Liver (tissue), 8 donors: ENCODE measurements at regions not wholly inside any gene's neighbourhood (a gene's known extent, or its start where the extent isn't known, plus 50 kb on each side); places are given as distances from the start of the nearest gene placed in this dataset.

ENCODE experiments used
- DNase-seq: peaks from one replicate; pipeline ENCODE4 v3.0.0-alpha.2; 2017; ENCODE audit warnings: low spot score
- H3K27ac ChIP-seq, 2 donors: one replicate each; pipeline ENCODE4 v1.7.0; 2013; ENCODE audit warnings: inconsistent platforms in 2 of 2, low read length in 2 of 2, control low read depth in 1 of 2, low read depth in 1 of 2, mild to moderate bottlenecking in 1 of 2
- H3K27me3 ChIP-seq, 4 donors: one replicate each; pipeline versions ENCODE4 v1.6.1 to v1.7.0; 2013; ENCODE audit warnings: low read length in 3 of 4, inconsistent platforms in 1 of 4, mild to moderate bottlenecking in 1 of 4, moderate library complexity in 1 of 4; ENCODE audit not compliant: control insufficient read depth in 4 of 4, insufficient read depth in 4 of 4
- H3K36me3 ChIP-seq, 4 donors: one replicate each; pipeline versions ENCODE4 v1.6.1 to v1.7.0; 2013; ENCODE audit warnings: low read length in 3 of 4, mild to moderate bottlenecking in 3 of 4, low read depth in 1 of 4, moderate library complexity in 1 of 4; ENCODE audit not compliant: control insufficient read depth in 4 of 4, insufficient read depth in 3 of 4
- H3K4me1 ChIP-seq, 4 donors: one replicate each; pipeline versions ENCODE4 v1.6.1 to v1.7.0; 2013; ENCODE audit warnings: low read length in 3 of 4, mild to moderate bottlenecking in 3 of 4, moderate library complexity in 1 of 4; ENCODE audit not compliant: control insufficient read depth in 4 of 4, insufficient read depth in 4 of 4
- H3K4me3 ChIP-seq, 3 donors: one replicate each; pipeline versions ENCODE4 v1.6.1 to v1.7.0; 2013; ENCODE audit warnings: low read length in 3 of 3, control low read depth in 1 of 3, low read depth in 1 of 3, mild to moderate bottlenecking in 1 of 3
- H3K9ac ChIP-seq, 2 donors: one replicate each; pipeline ENCODE4 v1.7.0; 2013; ENCODE audit warnings: low read length in 2 of 2, mild to moderate bottlenecking in 2 of 2, moderate library complexity in 2 of 2, control low read depth in 1 of 2, low read depth in 1 of 2
- H3K9me3 ChIP-seq, 4 donors: one replicate each; pipeline versions ENCODE4 v1.6.1 to v1.7.0; 2013; ENCODE audit warnings: low read length in 3 of 4; ENCODE audit not compliant: control insufficient read depth in 4 of 4
- ATF3 ChIP-seq: IDR thresholded peaks from 2 replicates; pipeline ENCODE4 v1.6.1; 2016; ENCODE audit warnings: antibody characterized with exemption
- CTCF ChIP-seq: fragments of 150-350 bp; IDR thresholded peaks from 2 replicates; pipeline ENCODE4 v1.5.1; 2017; ENCODE audit warnings: improper control_type of control experiment, low read depth, low read length; ENCODE audit not compliant: missing input control
- EGR1 ChIP-seq, 2 donors: IDR thresholded peaks; 2 replicates each; pipeline ENCODE4 v1.6.1; 2016 to 2018; ENCODE audit warnings: antibody characterized with exemption in 2 of 2, low read depth in 2 of 2
- FOXA1 ChIP-seq: IDR thresholded peaks from 2 replicates; pipeline ENCODE4 v1.6.1; 2016; ENCODE audit warnings: antibody characterized with exemption
- FOXA2 ChIP-seq: IDR thresholded peaks from 2 replicates; pipeline ENCODE4 v1.6.1; 2016; ENCODE audit warnings: antibody characterized with exemption
- GABPA ChIP-seq, 2 donors: IDR thresholded peaks in 1 of 2; conservative IDR thresholded peaks in 1 of 2; 2 replicates each; pipeline ENCODE4 v1.6.1; 2016; ENCODE audit warnings: antibody characterized with exemption in 2 of 2, mild to moderate bottlenecking in 1 of 2, moderate library complexity in 1 of 2
- HNF4A ChIP-seq, 2 donors: conservative IDR thresholded peaks; 2 replicates each; pipeline ENCODE4 v1.6.1; 2016; ENCODE audit warnings: antibody characterized with exemption in 2 of 2, mild to moderate bottlenecking in 2 of 2
- HNF4G ChIP-seq: IDR thresholded peaks from 2 replicates; pipeline ENCODE4 v1.6.1; 2016; ENCODE audit warnings: antibody characterized with exemption
- JUND ChIP-seq, 2 donors: IDR thresholded peaks; 2 replicates each; pipeline ENCODE4 v1.6.1; 2016; ENCODE audit warnings: antibody characterized with exemption in 2 of 2
- MAX ChIP-seq: IDR thresholded peaks from 2 replicates; pipeline ENCODE4 v1.6.1; 2016; ENCODE audit warnings: antibody characterized with exemption
- NR2F2 ChIP-seq: IDR thresholded peaks from 2 replicates; pipeline ENCODE4 v1.6.1; 2016; ENCODE audit warnings: antibody characterized with exemption
- RAD21 ChIP-seq, 2 donors: IDR thresholded peaks; 2 replicates each; pipeline ENCODE4 v1.6.1; 2016; ENCODE audit warnings: antibody characterized with exemption in 2 of 2, mild to moderate bottlenecking in 2 of 2
- REST ChIP-seq: IDR thresholded peaks from 2 replicates; pipeline ENCODE4 v1.6.1; 2016; ENCODE audit warnings: antibody characterized with exemption, mild to moderate bottlenecking
- RXRA ChIP-seq, 2 donors: IDR thresholded peaks; 2 replicates each; pipeline ENCODE4 v1.6.1; 2017 to 2018; ENCODE audit warnings: antibody characterized with exemption in 2 of 2, mild to moderate bottlenecking in 1 of 2
- SP1 ChIP-seq: IDR thresholded peaks from 2 replicates; pipeline ENCODE4 v1.6.1; 2018; ENCODE audit warnings: antibody characterized with exemption, mild to moderate bottlenecking
- TAF1 ChIP-seq: conservative IDR thresholded peaks from 2 replicates; pipeline ENCODE4 v1.6.1; 2016; ENCODE audit warnings: antibody characterized with exemption, mild to moderate bottlenecking
- YY1 ChIP-seq: IDR thresholded peaks from 2 replicates; pipeline ENCODE4 v1.6.1; 2016; ENCODE audit warnings: antibody characterized with exemption, mild to moderate bottlenecking
- ZBTB33 ChIP-seq: IDR thresholded peaks from 2 replicates; pipeline ENCODE4 v1.6.1; 2016; ENCODE audit warnings: antibody characterized with exemption
- WGBS: extraction: QIAGEN DNeasy Blood & Tissue Kit; methylation state at CpG from one replicate; pipeline ENCODE4 v1.1.7; 2013; 5-methylcytosine and 5-hydroxymethylcytosine counted together
- donor health status: healthy.
- donor health status: healthy.
- donor health status: healthy.
- donor health status: healthy.
- donor health status: healthy.

GRCh38 chr5:17785774-17786173 lies 151.5 kb downstream of the TAF11L14 start:
- TF ChIP-seq HNF4A (conservative IDR thresholded peaks at IDR 0.05) (no peak), CTCF (no peak), TAF1 (no peak), GABPA (IDR thresholded peaks at IDR 0.05 in 1 of 2, conservative IDR thresholded peaks at IDR 0.05 in 1 of 2) (no peak), REST (no peak), RAD21 (IDR thresholded peaks at IDR 0.05) (no peak), ATF3 (no peak), MAX (no peak), NR2F2 (no peak), YY1 (no peak), RXRA (IDR thresholded peaks at IDR 0.05) (no peak), SP1 (no peak), FOXA1 (no peak), EGR1 (IDR thresholded peaks at IDR 0.05; ENCODE audit: low read depth in 2 of 2) (no peak), JUND (IDR thresholded peaks at IDR 0.05) (no peak), HNF4G (no peak)
- Histone ChIP-seq H3K9ac (no peak overlapping the region), H3K27me3 (peaks cover 0 to 2% (median 0%) of the 10 kb centered on the region in 4 donors), H3K9me3 (no peaks in the 10 kb centered on the region), H3K36me3 (no peaks in the 10 kb centered on the region), H3K4me3 (no peak overlapping the region), H3K27ac (no peak overlapping the region), H3K4me1 (no peaks in the 10 kb centered on the region)
- 82% methylated on average over 1 of the region's 1 CpG for WGBS
- no peak for DNase-seq

- Histone ChIP-seq H3K4me3 (no peak overlapping the region), H3K9me3 (no peaks in the 10 kb centered on the region)
- TF ChIP-seq HNF4G (no peak), JUND (IDR thresholded peaks at IDR 0.05) (no peak), ZBTB33 (no peak), YY1 (no peak), HNF4A (conservative IDR thresholded peaks at IDR 0.05) (no peak), FOXA2 (no peak), REST (no peak), NR2F2 (no peak), SP1 (no peak), CTCF (no peak), RAD21 (IDR thresholded peaks at IDR 0.05) (no peak), ATF3 (no peak), MAX (no peak)
These were observed 154.1 kb downstream of the TAF11L14 start for GRCh38 chr5:17788351-17788750.

More at GRCh38 chr5:17788351-17788750, 154.1 kb downstream of the TAF11L14 start:
- H3K4me1 ChIP-seq = no peaks in the 10 kb centered on the region
- no peak overlapping the region for H3K9ac ChIP-seq
- DNase-seq = no peak
- H3K27ac ChIP-seq = no peak overlapping the region
- H3K27me3 ChIP-seq = no peaks in the 10 kb centered on the region
- H3K36me3 ChIP-seq = no peaks in the 10 kb centered on the region
